MM.1S (cell line): ENCODE measurements at regions not wholly inside any gene's neighbourhood (a gene's known extent, or its start where the extent isn't known, plus 50 kb on each side); places are given as distances from the start of the nearest gene placed in this dataset.

Experiments used
- DNase-seq: peaks from one replicate; pipeline ENCODE4 v3.0.0-alpha.2; 2015
- H2AFZ ChIP-seq: fragments of 300-600 bp; sonication (generic); 2 replicates; pipeline ENCODE4 v1.6.0; 2016; ENCODE audit warnings: antibody characterized with exemption, low read length
- H3F3A ChIP-seq: fragments of 300-600 bp; sonication (generic); 2 replicates; pipeline ENCODE4 v1.6.1; 2016; ENCODE audit warnings: mild to moderate bottlenecking, antibody characterized with exemption, low read length, moderate library complexity, mixed read lengths; ENCODE audit not compliant: insufficient read depth
- H3K27ac ChIP-seq: fragments of 300-600 bp; sonication (generic); 2 replicates; pipeline ENCODE4 v1.5.1; 2016; ENCODE audit warnings: mild to moderate bottlenecking, low read length
- H3K27me3 ChIP-seq: fragments of 300-600 bp; sonication (generic); replicated peaks from 2 replicates; pipeline ENCODE4 v1.6.0; 2016; ENCODE audit warnings: low read length; ENCODE audit not compliant: insufficient read depth
- H3K36me3 ChIP-seq: fragments of 300-600 bp; sonication (generic); replicated peaks from 2 replicates; pipeline ENCODE4 v1.6.1; 2016; ENCODE audit warnings: mild to moderate bottlenecking, low read length, mixed read lengths; ENCODE audit not compliant: insufficient read depth
- H3K4me1 ChIP-seq: fragments of 300-600 bp; sonication (generic); 2 replicates; pipeline ENCODE4 v1.6.1; 2016; ENCODE audit warnings: low read length, mixed read lengths
- H3K4me2 ChIP-seq: fragments of 300-600 bp; sonication (generic); 2 replicates; pipeline ENCODE4 v1.6.0; 2016; ENCODE audit warnings: low read depth, low read length
- H3K4me3 ChIP-seq: fragments of 300-600 bp; sonication (generic); 2 replicates; pipeline ENCODE4 v1.5.1; 2016; ENCODE audit warnings: low read length, mixed read lengths
- H3K79me2 ChIP-seq: fragments of 300-600 bp; sonication (generic); 2 replicates; pipeline ENCODE4 v1.6.1; 2016; ENCODE audit warnings: mixed run types, low read length, mixed read lengths
- H3K9ac ChIP-seq: fragments of 300-600 bp; sonication (generic); 2 replicates; pipeline ENCODE4 v1.6.1; 2016; ENCODE audit warnings: low read length, mixed read lengths
- H3K9me2 ChIP-seq: fragments of 300-600 bp; sonication (generic); replicated peaks from 2 replicates; pipeline ENCODE4 v1.6.1; 2016; ENCODE audit warnings: mild to moderate bottlenecking, low read length, mixed read lengths; ENCODE audit not compliant: insufficient read depth
- H3K9me3 ChIP-seq: fragments of 300-600 bp; sonication (generic); replicated peaks from 2 replicates; pipeline ENCODE4 v1.6.1; 2016; ENCODE audit warnings: mild to moderate bottlenecking, low read length, mixed read lengths; ENCODE audit not compliant: insufficient read depth
- H4K20me1 ChIP-seq: fragments of 300-600 bp; sonication (generic); 2 replicates; pipeline ENCODE4 v1.6.1; 2016; ENCODE audit warnings: mild to moderate bottlenecking, low read length, moderate library complexity, mixed read lengths; ENCODE audit not compliant: insufficient read depth
- EZH2 ChIP-seq: fragments of 300-600 bp; sonication (generic); optimal IDR thresholded peaks from 2 replicates; pipeline ENCODE3; 2017; ENCODE audit warnings: low read depth, mild to moderate bottlenecking, antibody characterized with exemption, low read length, mixed read lengths
- EZH2phosphoT487 ChIP-seq: fragments of 300-600 bp; sonication (generic); IDR thresholded peaks from 2 replicates; pipeline ENCODE4 v1.6.1; 2018; ENCODE audit warnings: antibody characterized with exemption, low read length
- TF ChIP-seq, protein P1 (sequence below): fragments of 300-600 bp; sonication (generic); IDR thresholded peaks from 2 replicates; pipeline ENCODE4 v1.5.1; 2016; ENCODE audit warnings: antibody characterized with exemption, low read length, mixed read lengths

DNA sequence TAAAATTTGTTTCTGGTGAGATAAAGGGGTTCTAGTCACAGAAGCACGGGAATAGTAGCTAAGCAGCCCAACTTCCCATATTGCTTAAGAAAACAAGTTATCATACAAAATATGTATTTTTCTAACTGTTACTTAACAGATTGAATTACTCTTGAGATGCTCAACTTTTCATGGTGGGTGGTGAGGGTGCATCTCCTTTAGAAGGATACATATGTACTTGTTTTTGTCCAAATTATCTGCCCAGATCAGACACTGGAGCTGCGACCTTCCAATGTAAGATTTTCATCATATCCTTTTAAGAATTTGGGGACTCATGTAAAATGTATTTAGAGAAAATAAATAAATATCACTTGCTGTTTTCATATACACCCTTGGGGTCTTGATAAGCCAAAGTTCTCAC is 252.2 kb upstream of the SOX2 start:
- no peaks in the 10 kb centered on the region for H3K36me3 ChIP-seq
- TF ChIP-seq EZH2 (no peak), EZH2phosphoT487 (no peak)
- TF ChIP-seq, protein P1, sequence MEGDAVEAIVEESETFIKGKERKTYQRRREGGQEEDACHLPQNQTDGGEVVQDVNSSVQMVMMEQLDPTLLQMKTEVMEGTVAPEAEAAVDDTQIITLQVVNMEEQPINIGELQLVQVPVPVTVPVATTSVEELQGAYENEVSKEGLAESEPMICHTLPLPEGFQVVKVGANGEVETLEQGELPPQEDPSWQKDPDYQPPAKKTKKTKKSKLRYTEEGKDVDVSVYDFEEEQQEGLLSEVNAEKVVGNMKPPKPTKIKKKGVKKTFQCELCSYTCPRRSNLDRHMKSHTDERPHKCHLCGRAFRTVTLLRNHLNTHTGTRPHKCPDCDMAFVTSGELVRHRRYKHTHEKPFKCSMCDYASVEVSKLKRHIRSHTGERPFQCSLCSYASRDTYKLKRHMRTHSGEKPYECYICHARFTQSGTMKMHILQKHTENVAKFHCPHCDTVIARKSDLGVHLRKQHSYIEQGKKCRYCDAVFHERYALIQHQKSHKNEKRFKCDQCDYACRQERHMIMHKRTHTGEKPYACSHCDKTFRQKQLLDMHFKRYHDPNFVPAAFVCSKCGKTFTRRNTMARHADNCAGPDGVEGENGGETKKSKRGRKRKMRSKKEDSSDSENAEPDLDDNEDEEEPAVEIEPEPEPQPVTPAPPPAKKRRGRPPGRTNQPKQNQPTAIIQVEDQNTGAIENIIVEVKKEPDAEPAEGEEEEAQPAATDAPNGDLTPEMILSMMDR: no peak
- no peak overlapping the region for H2AFZ ChIP-seq

DNA sequence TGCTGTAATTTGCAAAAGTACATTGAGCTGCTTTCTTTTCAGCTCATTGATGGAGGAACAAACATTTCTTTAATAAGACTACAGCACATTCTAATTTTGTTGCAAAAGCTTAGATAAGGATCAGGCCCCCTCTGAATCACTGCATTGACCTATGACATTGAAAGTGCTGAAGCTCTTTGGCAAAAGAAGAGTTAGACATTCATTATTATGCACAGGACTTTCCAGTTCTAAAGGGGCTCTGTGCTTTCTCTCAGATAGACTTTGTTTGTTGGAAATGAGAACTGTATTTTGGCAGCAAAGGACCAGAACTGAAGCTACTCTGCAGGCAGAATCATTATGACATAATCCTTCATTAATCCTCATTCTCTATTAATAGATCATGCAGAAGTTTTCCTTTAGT is 252.9 kb upstream of the SOX2 start:
- no peak overlapping the region for H3K27ac ChIP-seq
- no peaks in the 10 kb centered on the region for H3K4me1 ChIP-seq
- no peaks in the 10 kb centered on the region for H4K20me1 ChIP-seq
- TF ChIP-seq EZH2phosphoT487 (no peak), EZH2 (no peak)
- TF ChIP-seq, protein P1: no peak
- H2AFZ ChIP-seq: no peak overlapping the region
- H3K9ac ChIP-seq: no peak overlapping the region
- no peaks in the 10 kb centered on the region for H3K9me2 ChIP-seq
- H3K4me3 ChIP-seq: no peak overlapping the region
- no peaks in the 10 kb centered on the region for H3K36me3 ChIP-seq
- no peaks in the 10 kb centered on the region for H3K9me3 ChIP-seq
- no peak overlapping the region for H3K4me2 ChIP-seq
- no peaks in the 10 kb centered on the region for H3K79me2 ChIP-seq
- H3F3A ChIP-seq: no peaks in the 10 kb centered on the region
- DNase-seq: no peak
- H3K27me3 ChIP-seq: no peaks in the 10 kb centered on the region

More for the DNA sequence above, 252.2 kb upstream of the SOX2 start:
- no peak overlapping the region for H3K4me2 ChIP-seq
- no peak overlapping the region for H3K9ac ChIP-seq
- H4K20me1 ChIP-seq: no peaks in the 10 kb centered on the region
- no peak for DNase-seq
- H3K4me3 ChIP-seq: no peak overlapping the region
- H3K9me2 ChIP-seq: no peaks in the 10 kb centered on the region
- H3K9me3 ChIP-seq: no peaks in the 10 kb centered on the region
- no peaks in the 10 kb centered on the region for H3K4me1 ChIP-seq
- H3F3A ChIP-seq: no peaks in the 10 kb centered on the region
- H3K27me3 ChIP-seq: no peaks in the 10 kb centered on the region
- no peak overlapping the region for H3K27ac ChIP-seq
- H3K79me2 ChIP-seq: no peaks in the 10 kb centered on the region

DNA sequence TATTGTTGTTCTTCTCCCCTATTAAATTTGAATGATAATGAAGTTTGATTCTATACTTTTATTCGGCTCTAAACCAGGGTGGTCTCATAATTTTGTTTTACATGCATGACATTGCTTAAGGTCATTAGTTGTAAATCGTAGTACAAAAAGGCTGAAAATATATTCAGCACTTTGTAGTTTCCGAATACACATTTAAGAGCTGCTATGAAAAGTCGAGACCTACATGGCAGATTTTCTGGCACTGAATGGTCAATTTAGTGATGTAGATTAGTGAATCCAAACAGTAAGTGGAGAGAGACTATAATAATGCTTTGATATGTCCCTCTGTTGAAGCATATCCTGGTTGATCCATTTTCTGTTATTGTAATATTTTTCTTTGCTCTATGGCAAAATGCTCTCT is 254.0 kb upstream of the SOX2 start:
- TF ChIP-seq, protein P1: no peak
- no peak for TF ChIP-seq EZH2
- TF ChIP-seq EZH2phosphoT487: no peak
- no peaks in the 10 kb centered on the region for H3K27me3 ChIP-seq
- no peak overlapping the region for H2AFZ ChIP-seq
- H3K9me2 ChIP-seq: no peaks in the 10 kb centered on the region
- no peaks in the 10 kb centered on the region for H3K79me2 ChIP-seq
- H3K36me3 ChIP-seq: no peaks in the 10 kb centered on the region
- no peak overlapping the region for H3K4me2 ChIP-seq
- no peak for DNase-seq
- no peaks in the 10 kb centered on the region for H3K9me3 ChIP-seq
- no peak overlapping the region for H3K4me3 ChIP-seq
- H3K27ac ChIP-seq: no peak overlapping the region
- no peaks in the 10 kb centered on the region for H3F3A ChIP-seq
- H4K20me1 ChIP-seq: no peaks in the 10 kb centered on the region
- H3K4me1 ChIP-seq: no peaks in the 10 kb centered on the region
- no peak overlapping the region for H3K9ac ChIP-seq
